ENCODE measurements at regions not wholly inside any gene's neighbourhood (a gene's known extent, or its start where the extent isn't known, plus 50 kb on each side); places are given as distances from the start of the nearest gene placed in this dataset.

GRCh38 chr13:103525530-103525929, 459.3 kb upstream of the SLC10A2 start:
- Histone ChIP-seq H3K36me3 (ENCODE audit: control insufficient read depth in 1 of 2, insufficient read depth in 2 of 2, low read length in 2 of 2) (no peaks in the 10 kb centered on the region), H3K9me3 (ENCODE audit: control insufficient read depth in 1 of 2, low read length in 2 of 2) (no peaks in the 10 kb centered on the region), H3K4me1 (ENCODE audit: control insufficient read depth in 1 of 2, insufficient read depth in 2 of 2, low read length in 2 of 2) (no peaks in the 10 kb centered on the region), H3K27ac (ENCODE audit: low read length) (no peak overlapping the region), H3K4me3 (ENCODE audit: low read depth in 1 of 2, low read length in 2 of 2) (no peak overlapping the region), H3K27me3 (ENCODE audit: low read depth, low read length) (no peaks in the 10 kb centered on the region)

- no peak overlapping the region for H3K27ac ChIP-seq (ENCODE audit: low read length)
- H3K4me1 ChIP-seq (ENCODE audit: control insufficient read depth in 1 of 2, insufficient read depth in 2 of 2, low read length in 2 of 2), result no peaks in the 10 kb centered on the region
- no peaks in the 10 kb centered on the region for H3K9me3 ChIP-seq (ENCODE audit: control insufficient read depth in 1 of 2, low read length in 2 of 2)
These were observed 457.6 kb upstream of the SLC10A2 start for GRCh38 chr13:103523858-103524257.

GRCh38 chr13:103521532-103521931, 455.3 kb upstream of the SLC10A2 start:
- Histone ChIP-seq H3K4me1 (ENCODE audit: control insufficient read depth in 1 of 2, insufficient read depth in 2 of 2, low read length in 2 of 2) (no peaks in the 10 kb centered on the region), H3K36me3 (ENCODE audit: control insufficient read depth in 1 of 2, insufficient read depth in 2 of 2, low read length in 2 of 2) (no peaks in the 10 kb centered on the region), H3K9me3 (ENCODE audit: control insufficient read depth in 1 of 2, low read length in 2 of 2) (no peaks in the 10 kb centered on the region), H3K27ac (ENCODE audit: low read length) (no peak overlapping the region), H3K4me3 (ENCODE audit: low read depth in 1 of 2, low read length in 2 of 2) (no peak overlapping the region), H3K27me3 (ENCODE audit: low read depth, low read length) (no peaks in the 10 kb centered on the region)

More at GRCh38 chr13:103523858-103524257, 457.6 kb upstream of the SLC10A2 start:
- no peaks in the 10 kb centered on the region for H3K36me3 ChIP-seq (ENCODE audit: control insufficient read depth in 1 of 2, insufficient read depth in 2 of 2, low read length in 2 of 2)
- H3K27me3 ChIP-seq (ENCODE audit: low read depth, low read length), result no peaks in the 10 kb centered on the region
- H3K4me3 ChIP-seq (ENCODE audit: low read depth in 1 of 2, low read length in 2 of 2), result no peak overlapping the region

- no peak overlapping the region for H3K4me3 ChIP-seq (ENCODE audit: low read depth in 1 of 2, low read length in 2 of 2)
- no peak overlapping the region for H3K27ac ChIP-seq (ENCODE audit: low read length)
- H3K9me3 ChIP-seq (ENCODE audit: control insufficient read depth in 1 of 2, low read length in 2 of 2), result no peaks in the 10 kb centered on the region
- no peaks in the 10 kb centered on the region for H3K27me3 ChIP-seq (ENCODE audit: low read depth, low read length)
- H3K4me1 ChIP-seq (ENCODE audit: control insufficient read depth in 1 of 2, insufficient read depth in 2 of 2, low read length in 2 of 2), result no peaks in the 10 kb centered on the region
- H3K36me3 ChIP-seq (ENCODE audit: control insufficient read depth in 1 of 2, insufficient read depth in 2 of 2, low read length in 2 of 2), result no peaks in the 10 kb centered on the region
These were observed 451.5 kb upstream of the SLC10A2 start for GRCh38 chr13:103517768-103518102.

GRCh38 chr13:103517066-103517767, 451.0 kb upstream of the SLC10A2 start:
- Histone ChIP-seq H3K27me3 (ENCODE audit: low read depth, low read length) (no peaks in the 10 kb centered on the region), H3K4me1 (ENCODE audit: control insufficient read depth in 1 of 2, insufficient read depth in 2 of 2, low read length in 2 of 2) (no peaks in the 10 kb centered on the region), H3K36me3 (ENCODE audit: control insufficient read depth in 1 of 2, insufficient read depth in 2 of 2, low read length in 2 of 2) (no peaks in the 10 kb centered on the region), H3K27ac (ENCODE audit: low read length) (no peak overlapping the region), H3K4me3 (ENCODE audit: low read depth in 1 of 2, low read length in 2 of 2) (no peak overlapping the region), H3K9me3 (ENCODE audit: control insufficient read depth in 1 of 2, low read length in 2 of 2) (no peaks in the 10 kb centered on the region)

GRCh38 chr13:103516015-103516795, 450.0 kb upstream of the SLC10A2 start:
- no peaks in the 10 kb centered on the region for H3K27me3 ChIP-seq (ENCODE audit: low read depth, low read length)
- no peak overlapping the region for H3K27ac ChIP-seq (ENCODE audit: low read length)
- H3K9me3 ChIP-seq (ENCODE audit: control insufficient read depth in 1 of 2, low read length in 2 of 2), result no peaks in the 10 kb centered on the region

GRCh38 chr13:103515410-103515809, 449.2 kb upstream of the SLC10A2 start:
- Histone ChIP-seq H3K9me3 (ENCODE audit: control insufficient read depth in 1 of 2, low read length in 2 of 2) (no peaks in the 10 kb centered on the region), H3K4me1 (ENCODE audit: control insufficient read depth in 1 of 2, insufficient read depth in 2 of 2, low read length in 2 of 2) (no peaks in the 10 kb centered on the region), H3K36me3 (ENCODE audit: control insufficient read depth in 1 of 2, insufficient read depth in 2 of 2, low read length in 2 of 2) (no peaks in the 10 kb centered on the region), H3K27me3 (ENCODE audit: low read depth, low read length) (no peaks in the 10 kb centered on the region), H3K4me3 (ENCODE audit: low read depth in 1 of 2, low read length in 2 of 2) (no peak overlapping the region), H3K27ac (ENCODE audit: low read length) (no peak overlapping the region)

More at GRCh38 chr13:103516015-103516795, 450.0 kb upstream of the SLC10A2 start:
- H3K4me1 ChIP-seq (ENCODE audit: control insufficient read depth in 1 of 2, insufficient read depth in 2 of 2, low read length in 2 of 2), result no peaks in the 10 kb centered on the region
- H3K4me3 ChIP-seq (ENCODE audit: low read depth in 1 of 2, low read length in 2 of 2), result no peak overlapping the region
- no peaks in the 10 kb centered on the region for H3K36me3 ChIP-seq (ENCODE audit: control insufficient read depth in 1 of 2, insufficient read depth in 2 of 2, low read length in 2 of 2)

GRCh38 chr13:103514619-103515018, 448.4 kb upstream of the SLC10A2 start:
- Histone ChIP-seq H3K9me3 (ENCODE audit: control insufficient read depth in 1 of 2, low read length in 2 of 2) (no peaks in the 10 kb centered on the region), H3K4me1 (ENCODE audit: control insufficient read depth in 1 of 2, insufficient read depth in 2 of 2, low read length in 2 of 2) (no peaks in the 10 kb centered on the region), H3K27ac (ENCODE audit: low read length) (no peak overlapping the region), H3K36me3 (ENCODE audit: control insufficient read depth in 1 of 2, insufficient read depth in 2 of 2, low read length in 2 of 2) (no peaks in the 10 kb centered on the region), H3K4me3 (ENCODE audit: low read depth in 1 of 2, low read length in 2 of 2) (no peak overlapping the region), H3K27me3 (ENCODE audit: low read depth, low read length) (no peaks in the 10 kb centered on the region)

- Histone ChIP-seq H3K4me3 (ENCODE audit: low read depth in 1 of 2, low read length in 2 of 2) (no peak overlapping the region), H3K9me3 (ENCODE audit: control insufficient read depth in 1 of 2, low read length in 2 of 2) (no peaks in the 10 kb centered on the region), H3K4me1 (ENCODE audit: control insufficient read depth in 1 of 2, insufficient read depth in 2 of 2, low read length in 2 of 2) (no peaks in the 10 kb centered on the region), H3K27me3 (ENCODE audit: low read depth, low read length) (no peaks in the 10 kb centered on the region), H3K36me3 (ENCODE audit: control insufficient read depth in 1 of 2, insufficient read depth in 2 of 2, low read length in 2 of 2) (no peaks in the 10 kb centered on the region), H3K27ac (ENCODE audit: low read length) (no peak overlapping the region)
These were observed 448.0 kb upstream of the SLC10A2 start for GRCh38 chr13:103514188-103514587.

GRCh38 chr13:103510007-103510535, 443.9 kb upstream of the SLC10A2 start:
- Histone ChIP-seq H3K27ac (ENCODE audit: low read length) (no peak overlapping the region), H3K27me3 (ENCODE audit: low read depth, low read length) (no peaks in the 10 kb centered on the region), H3K36me3 (ENCODE audit: control insufficient read depth in 1 of 2, insufficient read depth in 2 of 2, low read length in 2 of 2) (no peaks in the 10 kb centered on the region), H3K4me3 (ENCODE audit: low read depth in 1 of 2, low read length in 2 of 2) (no peak overlapping the region), H3K4me1 (ENCODE audit: control insufficient read depth in 1 of 2, insufficient read depth in 2 of 2, low read length in 2 of 2) (no peaks in the 10 kb centered on the region), H3K9me3 (ENCODE audit: control insufficient read depth in 1 of 2, low read length in 2 of 2) (no peaks in the 10 kb centered on the region)

- peaks cover 0 to 9% of the 10 kb centered on the region in 2 donors for H3K9me3 ChIP-seq (ENCODE audit: control insufficient read depth in 1 of 2, low read length in 2 of 2)
- no peak overlapping the region for H3K27ac ChIP-seq (ENCODE audit: low read length)
- no peaks in the 10 kb centered on the region for H3K36me3 ChIP-seq (ENCODE audit: control insufficient read depth in 1 of 2, insufficient read depth in 2 of 2, low read length in 2 of 2)
- no peak overlapping the region for H3K4me3 ChIP-seq (ENCODE audit: low read depth in 1 of 2, low read length in 2 of 2)
- no peaks in the 10 kb centered on the region for H3K27me3 ChIP-seq (ENCODE audit: low read depth, low read length)
- no peaks in the 10 kb centered on the region for H3K4me1 ChIP-seq (ENCODE audit: control insufficient read depth in 1 of 2, insufficient read depth in 2 of 2, low read length in 2 of 2)
These were observed 431.2 kb upstream of the SLC10A2 start for GRCh38 chr13:103497404-103497803.
